Kidney tubule cell (primary cell): ENCODE measurements at regions not wholly inside any gene's neighbourhood (a gene's known extent, or its start where the extent isn't known, plus 50 kb on each side); places are given as distances from the start of the nearest gene placed in this dataset.

ENCODE experiments used
- DNase-seq: peaks from one replicate; pipeline ENCODE4 v3.0.0-alpha.2; 2018; ENCODE audit warnings: low spot score

GRCh38 chr14:95979339-95980042 lies 59.7 kb upstream of the C14orf132 start:
- DNase-seq: peak; percentile 31

GRCh38 chr14:95980402-95980801 lies 58.8 kb upstream of the C14orf132 start:
- no peak for DNase-seq

- DNase-seq: no peak
These were observed 57.2 kb upstream of the C14orf132 start for GRCh38 chr14:95981965-95982364.

GRCh38 chr14:95984206-95984605 lies 55.0 kb upstream of the C14orf132 start:
- DNase-seq: no peak
